Activated naive CD4-positive, alpha-beta T cell treated with Interleukin-2 at 50 U/mL for 16 hours (primary cell): ENCODE measurements at regions not wholly inside any gene's neighbourhood (a gene's known extent, or its start where the extent isn't known, plus 50 kb on each side); places are given as distances from the start of the nearest gene placed in this dataset.
"Not testable (repeated sequence)": the region's sequence is repeated elsewhere in the genome, so short reads cannot be mapped to it uniquely, and the experiment has no call there.

ENCODE experiments used
- DNase-seq: peaks from one replicate; pipeline ENCODE4 v3.0.0-alpha.2; 2020

- DNase-seq, result no peak
Observed at GRCh38 chr2:71934595-71935261, 212.9 kb downstream of the CYP26B1 start.

GRCh38 chr2:71934320-71934593 is 213.4 kb downstream of the CYP26B1 start:
- no peak for DNase-seq

- DNase-seq, result no peak
Observed at GRCh38 chr2:71933467-71934319, 214.0 kb downstream of the CYP26B1 start.

GRCh38 chr2:71932780-71933466 is 214.7 kb downstream of the CYP26B1 start:
- no peak for DNase-seq

GRCh38 chr2:71932037-71932779 is 215.5 kb downstream of the CYP26B1 start:
- DNase-seq, result no peak

GRCh38 chr2:71930049-71930681 is 217.5 kb downstream of the CYP26B1 start:
- no peak for DNase-seq

GRCh38 chr2:71929482-71929772 is 218.2 kb downstream of the CYP26B1 start:
- no peak for DNase-seq

GRCh38 chr2:71928734-71929481 is 218.8 kb downstream of the CYP26B1 start:
- DNase-seq, result no peak

GRCh38 chr2:71927757-71928715 is 219.6 kb downstream of the CYP26B1 start:
- no peak for DNase-seq

- DNase-seq, result no peak
Observed at GRCh38 chr2:71926876-71927756, 220.5 kb downstream of the CYP26B1 start.

- no peak for DNase-seq
Observed at GRCh38 chr2:71926089-71926447, 221.6 kb downstream of the CYP26B1 start.

- no peak for DNase-seq
Observed at GRCh38 chr2:71925268-71926088, 222.2 kb downstream of the CYP26B1 start.

GRCh38 chr2:71923887-71924533 is 223.7 kb downstream of the CYP26B1 start:
- peak; percentile 43 for DNase-seq

- DNase-seq, result no peak
Observed at GRCh38 chr2:71923143-71923525, 224.5 kb downstream of the CYP26B1 start.

- no peak for DNase-seq
Observed at GRCh38 chr2:71922499-71923142, 225.0 kb downstream of the CYP26B1 start.

GRCh38 chr2:71922091-71922490 is 225.6 kb downstream of the CYP26B1 start:
- no peak for DNase-seq

- DNase-seq, result not testable (repeated sequence)
Observed at GRCh38 chr2:71920819-71921218, 226.8 kb downstream of the CYP26B1 start.

- no peak for DNase-seq
Observed at GRCh38 chr2:71919708-71920107, 228.0 kb downstream of the CYP26B1 start.
